Progenitor cell of endocrine pancreas (in vitro differentiated cells): ENCODE measurements at regions not wholly inside any gene's neighbourhood (a gene's known extent, or its start where the extent isn't known, plus 50 kb on each side); places are given as distances from the start of the nearest gene placed in this dataset.

Experiments
- DNase-seq: peaks from one replicate; pipeline ENCODE4 v3.0.0; 2021; ENCODE audit warnings: low spot score; ENCODE audit not compliant: unreplicated experiment
- H3K27ac Mint-ChIP-seq: 2 replicates; pipeline ENCODE4 v1.8.0; 2021; ENCODE audit warnings: mild to moderate bottlenecking, moderate library complexity, mixed read lengths
- H3K27me3 Mint-ChIP-seq: 2 replicates; pipeline ENCODE4 v1.8.0; 2021; ENCODE audit warnings: mixed read lengths
- H3K36me3 Mint-ChIP-seq: 2 replicates; pipeline ENCODE4 v1.8.0; 2022; ENCODE audit warnings: mixed read lengths; ENCODE audit not compliant: insufficient read depth
- H3K4me1 Mint-ChIP-seq: 2 replicates; pipeline ENCODE4 v1.8.0; 2021; ENCODE audit warnings: low read depth, mixed read lengths
- H3K4me3 Mint-ChIP-seq: 2 replicates; pipeline ENCODE4 v1.8.0; 2021; ENCODE audit warnings: low read depth, mild to moderate bottlenecking, moderate library complexity, mixed read lengths
- H3K9me3 Mint-ChIP-seq: 2 replicates; pipeline ENCODE4 v1.8.0; 2021; ENCODE audit warnings: low read depth, mixed read lengths
- TF ChIP-seq, protein P1 (sequence below): fragments of 200-600 bp; sonication (generic); IDR thresholded peaks from one replicate; pipeline ENCODE4 v1.5.0; 2021; ENCODE audit warnings: antibody characterized with exemption, mild to moderate bottlenecking; ENCODE audit not compliant: unreplicated experiment

DNA sequence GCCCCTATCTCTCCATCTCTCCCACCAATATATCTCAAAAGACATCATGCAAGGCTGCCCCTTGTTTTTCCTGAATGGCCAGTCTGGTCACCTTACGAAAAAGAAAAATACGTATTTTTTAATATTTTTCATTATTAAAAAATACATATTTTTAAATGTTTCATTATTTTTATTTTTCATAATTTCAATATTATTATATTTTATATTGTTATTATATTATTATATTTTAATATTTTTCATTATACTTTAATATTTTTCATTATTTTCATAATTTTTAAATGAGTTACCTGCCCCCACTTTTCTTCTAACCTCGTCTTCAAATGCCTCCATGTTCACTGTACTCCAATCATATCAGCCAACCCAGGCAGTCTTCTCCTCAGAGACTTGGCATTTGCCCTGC is 116.0 kb upstream of the ERCC4 start:
- Mint-ChIP-seq H3K27me3 (peaks cover 3% of the 10 kb centered on the region), H3K4me3 (no peak overlapping the region), H3K4me1 (no peaks in the 10 kb centered on the region), H3K27ac (no peak overlapping the region), H3K9me3 (no peaks in the 10 kb centered on the region), H3K36me3 (no peaks in the 10 kb centered on the region)
- TF ChIP-seq, protein P1, sequence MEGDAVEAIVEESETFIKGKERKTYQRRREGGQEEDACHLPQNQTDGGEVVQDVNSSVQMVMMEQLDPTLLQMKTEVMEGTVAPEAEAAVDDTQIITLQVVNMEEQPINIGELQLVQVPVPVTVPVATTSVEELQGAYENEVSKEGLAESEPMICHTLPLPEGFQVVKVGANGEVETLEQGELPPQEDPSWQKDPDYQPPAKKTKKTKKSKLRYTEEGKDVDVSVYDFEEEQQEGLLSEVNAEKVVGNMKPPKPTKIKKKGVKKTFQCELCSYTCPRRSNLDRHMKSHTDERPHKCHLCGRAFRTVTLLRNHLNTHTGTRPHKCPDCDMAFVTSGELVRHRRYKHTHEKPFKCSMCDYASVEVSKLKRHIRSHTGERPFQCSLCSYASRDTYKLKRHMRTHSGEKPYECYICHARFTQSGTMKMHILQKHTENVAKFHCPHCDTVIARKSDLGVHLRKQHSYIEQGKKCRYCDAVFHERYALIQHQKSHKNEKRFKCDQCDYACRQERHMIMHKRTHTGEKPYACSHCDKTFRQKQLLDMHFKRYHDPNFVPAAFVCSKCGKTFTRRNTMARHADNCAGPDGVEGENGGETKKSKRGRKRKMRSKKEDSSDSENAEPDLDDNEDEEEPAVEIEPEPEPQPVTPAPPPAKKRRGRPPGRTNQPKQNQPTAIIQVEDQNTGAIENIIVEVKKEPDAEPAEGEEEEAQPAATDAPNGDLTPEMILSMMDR = no peak
- no peak for DNase-seq

- Mint-ChIP-seq H3K4me1 (no peaks in the 10 kb centered on the region), H3K9me3 (no peaks in the 10 kb centered on the region), H3K27me3 (peaks cover 3% of the 10 kb centered on the region), H3K27ac (no peak overlapping the region), H3K4me3 (no peak overlapping the region), H3K36me3 (no peaks in the 10 kb centered on the region)
- TF ChIP-seq, protein P1 = no peak
- no peak for DNase-seq
These were observed 114.0 kb upstream of the ERCC4 start for GRCh38 chr16:13805951-13806350.

DNA sequence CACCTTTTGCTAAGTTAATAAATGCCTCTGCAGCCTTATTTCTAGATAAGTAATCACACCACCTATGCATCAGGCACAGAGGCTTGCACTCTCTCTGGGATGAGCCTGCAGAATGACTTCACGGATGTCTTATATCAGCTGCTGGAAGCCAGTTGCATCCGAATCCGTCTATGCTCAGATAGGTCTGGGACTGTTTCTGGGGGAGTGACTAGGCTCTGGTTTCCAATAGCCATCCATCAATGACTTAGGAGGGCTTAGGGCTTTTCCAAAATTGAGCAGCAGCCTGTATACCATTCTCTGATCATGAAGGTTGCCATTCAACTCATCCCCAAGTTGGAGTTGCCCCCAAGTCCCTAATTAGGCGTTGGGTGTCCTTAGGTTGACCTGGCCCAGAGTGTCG is 113.3 kb upstream of the ERCC4 start:
- H3K9me3 Mint-ChIP-seq = no peaks in the 10 kb centered on the region
- peaks cover 3% of the 10 kb centered on the region for H3K27me3 Mint-ChIP-seq
- H3K36me3 Mint-ChIP-seq = no peaks in the 10 kb centered on the region
- H3K4me3 Mint-ChIP-seq = no peak overlapping the region
- no peak overlapping the region for H3K27ac Mint-ChIP-seq
- no peak for DNase-seq
- no peaks in the 10 kb centered on the region for H3K4me1 Mint-ChIP-seq
- TF ChIP-seq, protein P1 = no peak

- Mint-ChIP-seq H3K4me1 (no peaks in the 10 kb centered on the region), H3K36me3 (no peaks in the 10 kb centered on the region), H3K4me3 (no peak overlapping the region), H3K9me3 (no peaks in the 10 kb centered on the region), H3K27ac (no peak overlapping the region), H3K27me3 (peaks cover 7% of the 10 kb centered on the region)
- DNase-seq = no peak
- TF ChIP-seq, protein P1 = no peak
These were observed 111.9 kb upstream of the ERCC4 start for GRCh38 chr16:13808102-13808501.

DNA sequence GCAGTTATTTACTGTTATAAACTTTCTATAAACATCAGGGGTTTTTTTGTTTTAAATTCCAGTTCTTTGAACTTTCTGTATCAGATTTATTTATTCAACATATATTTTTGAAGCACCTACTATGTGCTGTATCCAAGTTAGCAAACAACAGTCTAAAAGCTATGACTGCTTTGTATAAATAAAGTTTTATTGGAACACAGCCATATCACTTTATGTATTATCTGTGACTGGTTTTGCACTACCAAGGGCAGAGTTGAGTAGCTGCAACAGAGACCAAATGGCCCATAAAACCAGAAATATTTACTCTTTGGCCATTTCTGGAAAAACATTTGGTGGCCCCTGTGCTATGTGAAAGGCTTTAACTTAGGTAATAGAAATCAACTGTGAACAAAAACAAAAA is 110.2 kb upstream of the ERCC4 start:
- Mint-ChIP-seq H3K4me3 (no peak overlapping the region), H3K9me3 (no peaks in the 10 kb centered on the region), H3K4me1 (no peaks in the 10 kb centered on the region), H3K27me3 (peaks cover 3% of the 10 kb centered on the region), H3K27ac (no peak overlapping the region), H3K36me3 (no peaks in the 10 kb centered on the region)
- TF ChIP-seq, protein P1 = no peak
- no peak for DNase-seq
